GM18867 (cell line): ENCODE measurements at regions not wholly inside any gene's neighbourhood (a gene's known extent, or its start where the extent isn't known, plus 50 kb on each side); places are given as distances from the start of the nearest gene placed in this dataset.

Experiments used
- ATAC-seq: cut with Tn5 transposase; IDR thresholded peaks from one replicate; pipeline ENCODE4 v1.9.1; 2021; ENCODE audit warnings: mild to moderate bottlenecking, moderate library complexity; ENCODE audit not compliant: unreplicated experiment

DNA sequence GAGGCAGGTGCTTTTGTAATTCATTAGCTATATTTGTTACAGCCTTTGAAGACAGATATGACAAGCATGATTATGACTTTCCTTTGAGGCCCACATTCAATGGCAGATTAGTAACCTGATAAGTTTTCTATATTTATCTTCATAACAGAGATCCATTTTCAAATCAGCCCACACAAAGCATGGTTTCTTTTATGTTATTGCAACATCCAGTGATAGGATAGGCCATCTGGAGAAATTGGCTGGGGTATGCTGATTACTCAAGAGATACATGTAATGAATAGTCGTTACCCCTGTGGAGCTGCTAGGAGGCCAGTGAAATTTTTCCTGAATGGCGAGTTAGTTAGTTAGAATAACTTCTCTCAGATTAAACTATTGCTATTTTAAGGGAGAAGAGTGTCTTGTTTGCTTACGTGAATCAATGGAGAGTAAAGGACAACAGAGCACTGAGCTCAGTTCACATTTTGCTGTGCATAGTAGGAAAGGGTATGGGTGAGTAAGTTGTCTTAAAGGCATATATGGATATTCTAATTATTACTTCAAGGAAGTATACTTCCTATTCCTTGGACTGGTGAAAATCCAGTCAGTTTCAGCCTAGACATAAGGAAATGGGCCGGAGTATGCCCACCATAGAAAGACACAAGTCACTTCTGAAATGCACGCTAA lies 79.2 kb upstream of the DKK2 start:
- no peak for ATAC-seq

DNA sequence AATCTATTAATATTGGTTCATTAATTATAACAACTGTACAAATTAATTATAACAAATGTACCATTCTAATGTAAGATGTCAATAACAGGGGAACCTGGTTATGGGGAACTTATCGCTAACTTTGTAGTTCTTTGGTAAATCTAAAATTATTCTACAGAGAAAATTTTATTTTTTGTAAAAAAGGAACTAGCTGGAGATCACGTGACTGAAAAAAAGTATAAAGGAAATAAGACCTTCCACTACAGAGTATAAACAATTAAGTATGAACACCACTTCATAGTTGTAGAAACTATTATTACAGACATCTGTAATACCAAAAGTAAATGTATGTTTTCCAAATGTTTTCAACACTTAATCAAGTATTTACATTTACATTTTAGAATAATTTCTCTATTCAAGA lies 77.9 kb upstream of the DKK2 start:
- ATAC-seq: no peak

GRCh38 chr4:107098401-107098800 lies 62.3 kb upstream of the DKK2 start:
- ATAC-seq: no peak

GRCh38 chr4:107094976-107095375 lies 58.9 kb upstream of the DKK2 start:
- ATAC-seq: no peak

DNA sequence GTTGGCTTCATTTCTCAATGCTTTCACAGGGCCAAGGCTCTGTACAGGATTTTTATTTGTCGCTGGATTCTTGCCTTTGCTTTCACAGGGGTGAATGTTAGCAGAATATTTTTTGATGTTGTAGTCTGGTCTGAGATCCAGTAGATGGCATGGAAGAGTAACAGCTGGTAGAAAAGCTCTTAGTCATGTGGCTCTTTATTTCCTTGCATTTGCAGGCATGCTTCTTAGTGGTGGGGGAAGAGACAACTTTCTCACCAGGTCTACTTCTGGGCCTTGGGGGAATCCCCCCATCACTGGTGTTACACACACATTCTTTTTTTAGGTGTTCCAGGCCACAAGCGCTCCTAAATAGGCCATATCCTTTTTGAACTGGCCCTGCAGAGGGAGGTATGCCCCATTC lies 58.2 kb upstream of the DKK2 start:
- peak; percentile 90 for ATAC-seq
